GM18873 (cell line): ENCODE measurements at regions not wholly inside any gene's neighbourhood (a gene's known extent, or its start where the extent isn't known, plus 50 kb on each side); places are given as distances from the start of the nearest gene placed in this dataset.
"Not testable (repeated sequence)": the region's sequence is repeated elsewhere in the genome, so short reads cannot be mapped to it uniquely, and the experiment has no call there.

Experiments used
- ATAC-seq: cut with Tn5 transposase; IDR thresholded peaks from one replicate; pipeline ENCODE4 v1.9.1; 2021; ENCODE audit warnings: mild to moderate bottlenecking, moderate library complexity, moderate number of reproducible peaks; ENCODE audit not compliant: unreplicated experiment, low FRiP score

GRCh38 chr21:35397781-35398180 lies 348.7 kb upstream of the RUNX1 start:
- no peak for ATAC-seq

- no peak for ATAC-seq
Measured at GRCh38 chr21:35396655-35397054, 347.6 kb upstream of the RUNX1 start.

- no peak for ATAC-seq
Measured at GRCh38 chr21:35395728-35396127, 346.6 kb upstream of the RUNX1 start.

GRCh38 chr21:35394634-35395369 lies 345.7 kb upstream of the RUNX1 start:
- no peak for ATAC-seq

- ATAC-seq: no peak
Measured at GRCh38 chr21:35394049-35394448, 344.9 kb upstream of the RUNX1 start.

GRCh38 chr21:35390013-35390776 lies 341.1 kb upstream of the RUNX1 start:
- ATAC-seq: no peak

- ATAC-seq: no peak
Measured at GRCh38 chr21:35386491-35387079, 337.5 kb upstream of the RUNX1 start.

GRCh38 chr21:35384375-35384774 lies 335.3 kb upstream of the RUNX1 start:
- no peak for ATAC-seq

- ATAC-seq: no peak
Measured at GRCh38 chr21:35382696-35383095, 333.6 kb upstream of the RUNX1 start.

GRCh38 chr21:35381743-35382310 lies 332.7 kb upstream of the RUNX1 start:
- ATAC-seq: no peak

GRCh38 chr21:35380304-35380703 lies 331.2 kb upstream of the RUNX1 start:
- ATAC-seq: not testable (repeated sequence)

GRCh38 chr21:35378881-35379280 lies 329.8 kb upstream of the RUNX1 start:
- ATAC-seq: no peak

- no peak for ATAC-seq
Measured at GRCh38 chr21:35377505-35378090, 328.5 kb upstream of the RUNX1 start.

GRCh38 chr21:35376406-35377135 lies 327.5 kb upstream of the RUNX1 start:
- ATAC-seq: no peak

GRCh38 chr21:35375115-35375514 lies 326.0 kb upstream of the RUNX1 start:
- ATAC-seq: no peak

- ATAC-seq: no peak
Measured at GRCh38 chr21:35373998-35374397, 324.9 kb upstream of the RUNX1 start.

- ATAC-seq: no peak
Measured at GRCh38 chr21:35372201-35372600, 323.1 kb upstream of the RUNX1 start.

GRCh38 chr21:35370671-35371070 lies 321.6 kb upstream of the RUNX1 start:
- ATAC-seq: no peak

- ATAC-seq: no peak
Measured at GRCh38 chr21:35370071-35370470, 321.0 kb upstream of the RUNX1 start.

GRCh38 chr21:35368326-35368725 lies 319.2 kb upstream of the RUNX1 start:
- ATAC-seq: no peak
